ENCODE measurements at regions not wholly inside any gene's neighbourhood (a gene's known extent, or its start where the extent isn't known, plus 50 kb on each side); places are given as distances from the start of the nearest gene placed in this dataset.

GRCh38 chr5:87582149-87582548 lies 169.4 kb upstream of the CCNH start:
- TF ChIP-seq CTCF (conservative IDR thresholded peaks at IDR 0.05; ENCODE audit: low read length), result no peak
- no peak for TF ChIP-seq EZH2phosphoT487 (IDR thresholded peaks at IDR 0.05; ENCODE audit: borderline replicate concordance, low read depth, low read length)

Measured in OCI-LY7 (cell line).